Tibial nerve (tissue), 3 donors: ENCODE measurements at regions not wholly inside any gene's neighbourhood (a gene's known extent, or its start where the extent isn't known, plus 50 kb on each side); places are given as distances from the start of the nearest gene placed in this dataset.

Experiments used
- CTCF ChIP-seq, 5 experiments: fragments of 200-600 bp in 3 of 5; fragments of 450-650 bp in 2 of 5; sonication (generic) in 3 of 5; IDR thresholded peaks; one replicate each; pipeline ENCODE4 v1.5.1; 2016 to 2019; ENCODE audit warnings: antibody characterized with exemption in 5 of 5, mild to moderate bottlenecking in 3 of 5, moderate library complexity in 2 of 5
- POLR2A ChIP-seq, 2 donors: fragments of 450-650 bp; IDR thresholded peaks; one replicate each; pipeline ENCODE4 v1.6.1; 2017; ENCODE audit warnings: antibody characterized with exemption in 2 of 2, mild to moderate bottlenecking in 2 of 2, moderate library complexity in 2 of 2

DNA sequence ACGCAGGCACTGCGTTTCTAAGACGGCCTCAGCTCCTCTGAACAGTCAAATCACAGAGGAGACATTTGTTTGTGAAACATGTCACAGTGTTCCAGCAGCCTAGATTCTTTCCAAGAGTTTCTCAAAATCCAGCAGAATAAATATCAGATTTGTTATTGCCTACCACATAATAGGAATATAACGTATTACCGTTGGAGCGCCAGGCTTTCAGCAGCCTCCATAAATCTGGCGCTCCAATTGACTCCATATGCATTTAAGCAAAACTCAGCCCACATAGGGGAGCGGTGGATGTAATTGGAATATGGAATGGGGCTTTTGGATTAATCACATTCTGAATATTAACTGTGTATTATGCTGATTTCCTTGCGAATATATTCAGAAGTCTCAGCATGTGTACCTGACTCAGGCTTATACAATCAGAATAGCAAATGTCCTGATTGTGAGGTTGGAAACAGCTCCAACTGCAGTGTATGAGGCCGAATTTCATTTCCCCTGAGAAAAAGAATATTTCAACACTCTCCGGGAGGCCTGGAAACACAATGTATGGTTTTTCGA lies 174.0 kb downstream of the ASCL4 start:
- TF ChIP-seq POLR2A (IDR thresholded peaks at IDR 0.05) = no peak
- no peak for TF ChIP-seq CTCF (IDR thresholded peaks at IDR 0.05)
